Skeletal muscle tissue (tissue), 3 donors: ENCODE measurements at regions not wholly inside any gene's neighbourhood (a gene's known extent, or its start where the extent isn't known, plus 50 kb on each side); places are given as distances from the start of the nearest gene placed in this dataset.

Experiments used
- H3K27ac ChIP-seq: one replicate; pipeline ENCODE4 v1.7.0; 2013; ENCODE audit warnings: mild to moderate bottlenecking, low read depth, low read length, inconsistent platforms
- H3K27me3 ChIP-seq, 3 donors: one replicate each; pipeline ENCODE4 v1.7.0; 2013; ENCODE audit warnings: low read length in 3 of 3; ENCODE audit not compliant: control insufficient read depth in 3 of 3, insufficient read depth in 3 of 3
- H3K36me3 ChIP-seq, 3 donors: one replicate each; pipeline ENCODE4 v1.7.0; 2013; ENCODE audit warnings: low read length in 3 of 3; ENCODE audit not compliant: control insufficient read depth in 3 of 3, insufficient read depth in 3 of 3
- H3K4me1 ChIP-seq, 3 donors: one replicate each; pipeline ENCODE4 v1.7.0; 2013; ENCODE audit warnings: low read length in 3 of 3, mild to moderate bottlenecking in 3 of 3; ENCODE audit not compliant: control insufficient read depth in 3 of 3, insufficient read depth in 3 of 3
- H3K4me3 ChIP-seq, 3 donors: one replicate each; pipeline ENCODE4 v1.7.0; 2013; ENCODE audit warnings: low read length in 3 of 3
- H3K9ac ChIP-seq, 3 donors: one replicate each; pipeline ENCODE4 v1.7.0; 2013; ENCODE audit warnings: low read length in 3 of 3, mild to moderate bottlenecking in 3 of 3, moderate library complexity in 2 of 3, low read depth in 1 of 3
- H3K9me3 ChIP-seq, 3 donors: one replicate each; pipeline ENCODE4 v1.7.0; 2013; ENCODE audit warnings: low read length in 3 of 3; ENCODE audit not compliant: control insufficient read depth in 3 of 3
- donor health status: Osteomylitis.

DNA sequence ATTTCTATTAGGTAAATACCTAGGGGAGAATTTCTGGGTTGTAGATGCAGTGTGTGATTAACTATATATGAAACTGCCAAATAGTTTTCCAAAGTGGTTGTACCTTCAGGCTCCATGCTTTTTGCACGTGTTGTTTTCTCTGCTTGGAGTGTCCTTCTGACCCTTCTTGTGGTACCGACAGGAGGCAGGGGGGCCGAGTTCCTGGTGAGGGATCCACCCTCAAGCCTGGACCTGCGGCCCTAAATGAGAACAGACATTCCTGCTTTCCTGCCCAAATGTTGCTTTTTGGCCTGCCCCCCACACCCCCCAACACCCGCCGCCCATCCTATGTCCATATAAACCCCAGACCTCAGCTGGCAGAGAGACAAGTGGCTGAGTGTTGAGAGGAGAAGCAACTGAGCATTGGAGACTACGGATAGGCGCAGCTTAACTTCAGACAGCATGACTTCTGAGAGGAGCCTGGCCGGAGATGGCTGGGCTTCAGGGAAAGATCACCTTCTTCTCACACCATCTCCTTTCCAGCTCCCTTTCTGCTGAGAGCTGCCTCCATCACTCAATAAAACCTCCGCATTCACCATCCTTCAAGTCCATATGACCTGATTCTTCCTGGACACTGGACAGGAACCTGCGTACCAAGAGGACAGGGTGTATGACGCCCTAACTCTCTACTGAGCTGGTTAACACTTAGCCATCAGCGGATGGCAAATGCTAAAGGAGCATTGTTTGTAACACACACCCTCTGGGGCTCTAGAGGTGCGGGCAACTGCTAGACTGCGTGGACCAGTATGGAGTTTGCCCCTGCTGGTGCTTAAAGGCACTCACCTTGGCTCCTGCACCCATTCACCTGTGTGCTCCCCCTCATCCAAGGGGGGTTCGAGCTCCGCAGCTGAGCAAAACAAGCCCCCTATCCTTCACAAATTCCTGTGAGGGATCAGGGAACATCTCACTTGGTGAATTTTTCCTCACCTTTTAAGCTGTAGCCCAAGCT is 194.7 kb upstream of the FBXO33 start:
- Histone ChIP-seq H3K9me3 (no peaks in the 10 kb centered on the region), H3K4me1 (no peaks in the 10 kb centered on the region), H3K36me3 (no peaks in the 10 kb centered on the region), H3K27ac (no peak overlapping the region), H3K9ac (no peak overlapping the region), H3K27me3 (no peaks in the 10 kb centered on the region), H3K4me3 (no peak overlapping the region)

DNA sequence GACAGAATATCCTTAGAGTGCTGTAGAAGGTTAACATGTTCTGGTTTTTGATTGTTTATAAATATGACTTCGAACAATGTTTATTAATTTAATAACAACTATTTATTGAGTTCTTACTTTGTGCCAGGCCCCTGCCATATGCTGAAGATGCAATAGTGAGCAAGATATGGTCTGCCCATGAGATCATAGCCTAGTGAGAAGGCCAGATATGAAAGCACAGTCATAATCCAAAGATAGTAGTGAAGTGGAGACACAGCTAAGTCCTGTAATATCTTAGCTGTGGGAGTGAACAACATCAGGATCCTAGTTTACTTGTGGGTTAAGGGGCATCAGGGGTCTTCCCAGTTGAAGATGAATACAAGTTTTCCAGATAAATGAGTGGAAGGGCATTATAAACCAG is 189.4 kb upstream of the FBXO33 start:
- Histone ChIP-seq H3K27me3 (no peaks in the 10 kb centered on the region), H3K9me3 (no peaks in the 10 kb centered on the region), H3K36me3 (no peaks in the 10 kb centered on the region), H3K9ac (no peak overlapping the region), H3K4me1 (peaks cover 0 to 8% (median 4%) of the 10 kb centered on the region in 3 donors), H3K27ac (no peak overlapping the region), H3K4me3 (no peak overlapping the region)

GRCh38 chr14:39621223-39621622 is 189.0 kb upstream of the FBXO33 start:
- Histone ChIP-seq H3K9me3 (no peaks in the 10 kb centered on the region), H3K9ac (no peak overlapping the region), H3K4me1 (peaks cover 0 to 8% (median 4%) of the 10 kb centered on the region in 3 donors), H3K4me3 (no peak overlapping the region), H3K27me3 (no peaks in the 10 kb centered on the region), H3K27ac (no peak overlapping the region), H3K36me3 (no peaks in the 10 kb centered on the region)

GRCh38 chr14:39617537-39617936 is 185.3 kb upstream of the FBXO33 start:
- Histone ChIP-seq H3K36me3 (no peaks in the 10 kb centered on the region), H3K9ac (no peak overlapping the region), H3K4me1 (peaks cover 0 to 8% (median 4%) of the 10 kb centered on the region in 3 donors), H3K27ac (no peak overlapping the region), H3K9me3 (no peaks in the 10 kb centered on the region), H3K27me3 (no peaks in the 10 kb centered on the region), H3K4me3 (no peak overlapping the region)

DNA sequence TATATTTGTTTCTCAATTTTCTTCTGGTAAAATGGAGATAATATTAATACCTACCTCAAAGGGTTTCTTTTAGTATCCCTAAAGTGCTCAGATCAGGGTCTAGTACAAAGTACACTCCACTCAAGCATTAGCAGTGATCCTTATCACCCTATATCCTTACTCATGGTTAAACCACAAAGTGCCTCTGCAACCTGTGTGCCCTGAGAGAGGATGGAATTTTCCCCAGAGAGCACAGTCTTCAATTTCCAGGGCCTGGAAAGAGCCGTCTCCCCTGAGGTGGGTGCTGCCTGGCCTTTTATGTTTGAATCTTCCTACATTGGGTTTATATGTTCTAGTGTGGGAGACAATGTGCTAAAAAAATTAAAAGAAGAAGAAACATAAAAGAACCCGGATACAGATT is 183.1 kb upstream of the FBXO33 start:
- Histone ChIP-seq H3K4me1 (peaks cover 0 to 8% (median 4%) of the 10 kb centered on the region in 3 donors), H3K27ac (no peak overlapping the region), H3K27me3 (no peaks in the 10 kb centered on the region), H3K9ac (no peak overlapping the region), H3K36me3 (no peaks in the 10 kb centered on the region), H3K9me3 (no peaks in the 10 kb centered on the region), H3K4me3 (no peak overlapping the region)

GRCh38 chr14:39614297-39614923 is 182.2 kb upstream of the FBXO33 start:
- Histone ChIP-seq H3K9me3 (no peaks in the 10 kb centered on the region), H3K4me1 (peaks cover 0 to 2% (median 2%) of the 10 kb centered on the region in 3 donors), H3K27me3 (no peaks in the 10 kb centered on the region), H3K27ac (no peak overlapping the region), H3K36me3 (no peaks in the 10 kb centered on the region), H3K9ac (no peak overlapping the region), H3K4me3 (no peak overlapping the region)

GRCh38 chr14:39609119-39609518 is 176.9 kb upstream of the FBXO33 start:
- Histone ChIP-seq H3K4me3 (no peak overlapping the region), H3K9ac (no peak overlapping the region), H3K27ac (no peak overlapping the region), H3K4me1 (no peaks in the 10 kb centered on the region), H3K27me3 (no peaks in the 10 kb centered on the region), H3K36me3 (no peaks in the 10 kb centered on the region), H3K9me3 (no peaks in the 10 kb centered on the region)

GRCh38 chr14:39607978-39608377 is 175.7 kb upstream of the FBXO33 start:
- no peaks in the 10 kb centered on the region for H3K9me3 ChIP-seq
- H3K27ac ChIP-seq: no peak overlapping the region
- H3K36me3 ChIP-seq: no peaks in the 10 kb centered on the region
- H3K4me1 ChIP-seq: no peaks in the 10 kb centered on the region
- H3K27me3 ChIP-seq: no peaks in the 10 kb centered on the region
- no peak overlapping the region for H3K4me3 ChIP-seq
- no peak overlapping the region for H3K9ac ChIP-seq

GRCh38 chr14:39603942-39604341 is 171.7 kb upstream of the FBXO33 start:
- H3K36me3 ChIP-seq: no peaks in the 10 kb centered on the region
- H3K27me3 ChIP-seq: no peaks in the 10 kb centered on the region
- H3K4me1 ChIP-seq: no peaks in the 10 kb centered on the region
- no peak overlapping the region for H3K9ac ChIP-seq
- H3K9me3 ChIP-seq: no peaks in the 10 kb centered on the region
- no peak overlapping the region for H3K4me3 ChIP-seq
- no peak overlapping the region for H3K27ac ChIP-seq

DNA sequence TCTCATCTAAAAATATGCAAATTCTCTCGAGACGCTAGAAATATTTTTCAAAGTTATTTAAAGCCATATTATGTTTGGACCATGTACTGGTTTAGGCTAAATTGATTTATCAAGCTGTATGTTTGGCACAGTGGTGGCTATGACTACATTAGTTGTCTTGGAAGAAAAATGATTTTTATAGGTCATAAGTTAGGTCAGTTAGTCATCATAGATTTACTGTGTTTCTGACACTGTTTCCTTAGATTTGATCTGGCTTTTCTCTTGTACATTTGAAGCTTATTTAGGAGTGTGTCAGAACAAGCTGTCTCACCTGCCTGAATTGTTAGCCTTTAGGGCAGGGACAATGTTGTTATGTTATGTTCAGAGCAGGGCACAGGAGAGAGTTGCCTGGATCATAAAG is 161.1 kb upstream of the FBXO33 start:
- no peak overlapping the region for H3K27ac ChIP-seq
- no peaks in the 10 kb centered on the region for H3K27me3 ChIP-seq
- no peaks in the 10 kb centered on the region for H3K36me3 ChIP-seq
- H3K9ac ChIP-seq: no peak overlapping the region
- no peaks in the 10 kb centered on the region for H3K4me1 ChIP-seq
- no peak overlapping the region for H3K4me3 ChIP-seq
- H3K9me3 ChIP-seq: no peaks in the 10 kb centered on the region
